Stimulated activated CD4-positive, alpha-beta T cell treated with anti-CD3 and anti-CD28 coated beads, Interleukin-12 subunit alpha, Interleukin-12 subunit beta, amount 100 ng/mL, for 24 hours (primary cell): ENCODE measurements at regions not wholly inside any gene's neighbourhood (a gene's known extent, or its start where the extent isn't known, plus 50 kb on each side); places are given as distances from the start of the nearest gene placed in this dataset.

ENCODE experiments used
- DNase-seq, 2 experiments: peaks; one replicate each; pipeline ENCODE4 v3.0.0-alpha.2; 2020; ENCODE audit warnings: low read depth in 2 of 2

DNA sequence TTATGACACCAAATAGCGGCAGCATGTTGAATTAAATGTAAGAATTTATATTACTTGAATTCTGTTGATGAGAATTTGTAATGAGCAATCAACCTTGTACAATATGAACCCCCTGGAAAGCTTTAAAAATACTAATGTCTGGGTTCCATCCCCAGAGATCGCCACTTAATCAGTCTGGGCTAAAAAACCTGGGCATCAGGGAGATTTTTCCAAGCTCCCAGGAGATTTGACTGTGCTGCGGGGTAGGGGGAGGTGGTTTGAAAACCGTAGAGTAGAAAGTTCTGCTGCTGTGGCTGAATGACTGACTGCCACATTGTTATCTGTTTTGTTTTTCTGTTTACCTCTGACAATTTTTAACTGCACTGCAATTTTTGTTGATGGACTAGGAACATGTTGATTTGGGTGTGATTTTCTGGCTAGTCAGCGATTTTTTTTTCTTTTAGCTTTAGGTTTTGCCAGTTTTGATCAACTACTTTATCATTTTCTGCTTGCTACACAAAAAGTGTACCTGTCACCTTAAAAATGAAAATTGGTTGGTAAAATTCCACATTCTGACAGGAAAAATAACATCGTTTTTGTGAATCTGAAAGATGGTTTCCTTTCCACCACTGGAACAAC, 79.3 kb downstream of the PCTP start:
- DNase-seq, result no peak

DNA sequence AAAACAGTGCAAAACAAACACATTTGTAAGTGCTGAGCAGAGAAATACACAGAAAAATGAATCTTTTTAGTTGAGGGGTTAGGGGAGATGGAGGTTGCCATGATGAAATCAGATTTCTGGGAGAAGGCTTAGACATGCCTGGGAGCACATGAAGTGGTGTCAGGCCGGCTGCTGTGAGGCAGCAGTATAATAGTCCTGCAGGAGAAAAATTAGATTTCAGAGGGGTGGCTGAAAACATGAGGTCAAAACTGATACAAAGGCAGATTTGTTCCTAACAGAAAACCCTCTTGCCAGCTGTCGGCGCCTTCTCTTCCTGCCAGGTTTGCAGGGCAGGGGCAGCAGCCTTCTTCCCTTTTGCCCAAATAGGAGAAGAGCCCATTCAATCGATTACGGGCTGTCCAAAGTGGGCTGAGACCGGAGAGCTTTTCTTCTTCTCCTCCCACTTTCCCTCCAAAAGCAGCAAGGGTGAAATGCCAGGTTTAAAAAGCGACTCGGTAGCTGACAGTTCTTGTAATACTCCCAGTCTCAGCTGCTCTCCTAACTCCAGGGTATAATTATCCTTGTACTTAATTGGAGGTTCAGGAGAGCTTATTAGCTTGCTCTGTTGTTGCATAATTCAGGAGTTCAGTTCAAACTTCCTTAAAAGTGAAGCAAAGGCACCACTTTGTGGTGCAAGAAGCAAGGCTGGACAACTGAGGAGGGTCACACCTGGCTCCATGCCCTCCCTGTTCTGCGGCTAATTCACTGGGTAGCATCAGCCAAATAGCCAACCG, 80.0 kb downstream of the PCTP start:
- no peak for DNase-seq

DNA sequence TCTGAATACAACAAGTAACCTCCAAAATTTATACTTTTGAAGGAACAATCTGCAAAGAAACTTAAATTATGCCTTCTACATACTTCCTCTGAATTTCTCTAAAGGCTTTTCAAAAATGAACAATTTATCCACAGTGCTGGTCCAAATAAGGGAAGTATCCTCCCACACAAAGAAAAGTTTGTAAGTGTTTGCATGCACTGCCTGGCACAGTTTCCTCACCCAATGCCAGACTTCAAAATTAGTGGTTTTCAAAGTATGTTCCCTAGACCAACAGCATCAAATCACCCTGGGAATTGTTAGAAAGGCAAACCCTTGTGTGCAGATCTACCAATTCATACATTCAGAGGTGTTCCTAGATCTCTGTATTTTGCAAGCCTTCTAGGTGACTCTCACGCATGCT, 82.5 kb downstream of the PCTP start:
- DNase-seq, result no peak

DNA sequence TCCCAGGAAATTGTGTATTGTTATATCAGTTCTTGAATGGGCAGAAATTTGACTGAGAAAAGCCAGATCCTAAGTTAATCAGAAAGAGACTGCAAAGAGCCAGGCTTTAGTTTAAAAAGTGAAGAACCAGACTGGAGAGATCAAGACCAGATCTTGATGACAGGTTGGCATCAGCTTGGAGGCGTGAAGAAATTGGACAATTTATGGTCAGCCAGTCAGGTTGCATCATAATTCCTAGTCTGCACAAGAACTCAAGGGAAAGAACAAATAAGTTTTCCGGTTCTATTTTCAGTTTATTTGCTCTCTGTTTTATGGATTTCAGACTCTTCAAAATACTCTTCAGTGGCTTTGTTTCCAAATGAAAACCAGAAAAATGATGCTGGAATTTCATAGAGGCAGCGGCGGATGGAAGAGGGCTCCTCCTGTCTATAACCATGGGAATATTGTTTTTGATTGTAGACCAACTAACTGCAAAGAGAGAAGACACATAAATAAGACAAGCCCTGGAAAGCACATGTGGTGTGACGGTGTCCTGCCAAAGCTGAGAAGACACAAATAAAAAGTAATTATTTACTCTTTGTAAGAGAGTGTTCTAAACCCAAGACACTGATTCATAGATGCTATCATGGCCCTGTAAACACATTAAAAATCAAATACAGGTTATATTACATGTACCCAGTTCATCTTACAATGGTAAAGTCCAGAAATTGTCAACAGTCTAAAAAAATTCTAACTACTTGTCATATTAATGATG, 91.7 kb downstream of the PCTP start:
- DNase-seq, result no peak

DNA sequence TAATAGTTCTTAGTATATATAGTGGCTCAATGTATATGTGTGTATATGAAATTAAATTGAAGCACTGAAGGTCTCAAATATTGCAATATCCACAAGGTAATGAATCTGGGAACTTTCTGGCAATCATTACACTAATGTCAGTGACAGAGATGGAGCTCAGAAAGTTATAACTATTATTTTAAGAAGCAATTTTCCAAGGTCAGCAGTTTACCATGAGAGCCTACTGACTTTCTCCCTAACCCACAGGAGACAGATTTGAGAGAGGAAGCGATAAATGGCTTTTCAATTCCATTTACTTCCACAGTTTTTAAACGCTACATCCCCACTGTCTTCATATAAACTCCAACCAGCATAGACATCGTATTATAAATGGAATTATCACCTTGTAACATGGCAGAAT, 92.9 kb downstream of the PCTP start:
- DNase-seq, result no peak

DNA sequence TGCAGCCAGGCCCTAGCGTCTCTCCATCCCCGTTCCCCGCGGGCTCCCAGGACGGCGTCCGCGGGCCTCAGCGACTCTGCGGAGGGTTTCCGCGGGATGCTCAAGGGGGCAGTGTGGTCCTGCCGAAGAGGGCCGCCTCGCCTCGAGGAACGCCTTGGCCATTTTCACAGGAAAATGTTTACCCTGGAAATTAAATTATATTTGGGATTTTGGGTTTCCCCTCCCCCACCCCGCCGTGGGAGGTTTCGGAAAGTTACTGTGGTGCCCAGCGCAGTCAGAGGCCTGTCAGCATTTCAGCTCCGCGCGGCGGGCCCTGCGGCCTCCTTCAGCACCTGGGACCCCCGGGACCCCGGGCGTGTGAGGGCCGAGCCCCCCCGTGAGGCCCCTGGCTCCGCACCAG, 94.5 kb downstream of the PCTP start:
- peak in 1 of 2 experiments; percentile 13 for DNase-seq

DNA sequence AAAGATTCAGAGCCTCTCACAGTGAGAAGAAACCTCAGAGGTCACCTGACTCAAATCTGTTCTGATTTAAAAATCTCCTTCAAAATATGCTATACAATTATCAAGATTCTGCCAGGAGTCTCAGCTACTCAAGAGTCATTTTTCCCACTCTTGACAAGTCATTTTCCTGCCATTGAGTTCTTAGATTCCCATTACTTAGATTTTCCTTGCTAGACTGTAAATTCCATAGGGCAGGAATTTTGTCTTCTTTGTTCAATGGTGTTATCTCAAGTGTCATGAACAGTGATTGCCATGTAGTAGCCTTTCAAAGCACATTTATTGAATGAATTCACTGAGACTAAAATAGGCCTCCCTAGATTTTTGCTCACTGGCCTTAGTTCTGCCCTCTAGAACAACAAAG, 95.9 kb downstream of the PCTP start:
- no peak for DNase-seq

DNA sequence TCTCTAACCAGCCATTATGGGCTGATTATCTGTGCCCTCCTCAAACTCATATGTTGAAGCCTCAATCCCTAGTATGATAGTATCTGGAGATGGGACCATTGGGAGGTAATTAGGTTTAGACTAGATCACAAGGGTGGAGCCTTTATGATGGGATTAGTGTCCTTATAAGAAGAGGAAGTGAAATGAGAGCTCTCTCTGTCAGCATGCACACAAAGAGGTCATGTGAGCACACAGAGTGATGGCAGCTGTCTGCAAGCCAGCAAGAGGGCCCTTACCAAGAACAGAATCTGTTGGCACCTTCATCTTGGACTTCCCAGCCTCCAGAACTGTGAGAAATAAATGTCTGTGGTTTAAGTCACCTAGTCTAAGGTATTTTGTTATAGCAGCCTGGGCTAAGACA, 101.9 kb downstream of the PCTP start:
- no peak for DNase-seq

DNA sequence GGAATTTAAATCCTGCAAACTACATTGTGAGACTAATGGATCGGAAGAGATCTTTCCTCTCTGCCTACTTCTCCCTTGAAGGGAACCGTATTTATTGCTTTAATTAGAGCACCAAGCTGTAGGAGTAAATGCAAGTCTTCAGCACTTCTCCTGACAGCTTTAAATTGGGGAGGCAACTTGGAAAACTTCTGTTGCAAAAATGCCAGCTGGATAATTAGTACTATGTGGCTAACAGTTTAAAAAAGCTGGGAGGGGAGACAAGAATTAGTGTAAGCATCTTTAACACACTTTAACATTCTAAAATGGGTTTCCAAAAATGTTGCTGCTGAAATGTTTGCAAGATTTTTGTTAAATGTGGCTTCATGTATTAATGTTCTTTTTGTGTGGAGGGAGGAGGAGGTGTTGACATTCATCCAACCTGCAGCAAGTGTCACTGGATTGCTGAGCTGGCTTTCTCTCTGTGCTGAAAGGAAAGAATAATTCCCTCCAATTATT, 108.5 kb downstream of the PCTP start:
- DNase-seq, result no peak

DNA sequence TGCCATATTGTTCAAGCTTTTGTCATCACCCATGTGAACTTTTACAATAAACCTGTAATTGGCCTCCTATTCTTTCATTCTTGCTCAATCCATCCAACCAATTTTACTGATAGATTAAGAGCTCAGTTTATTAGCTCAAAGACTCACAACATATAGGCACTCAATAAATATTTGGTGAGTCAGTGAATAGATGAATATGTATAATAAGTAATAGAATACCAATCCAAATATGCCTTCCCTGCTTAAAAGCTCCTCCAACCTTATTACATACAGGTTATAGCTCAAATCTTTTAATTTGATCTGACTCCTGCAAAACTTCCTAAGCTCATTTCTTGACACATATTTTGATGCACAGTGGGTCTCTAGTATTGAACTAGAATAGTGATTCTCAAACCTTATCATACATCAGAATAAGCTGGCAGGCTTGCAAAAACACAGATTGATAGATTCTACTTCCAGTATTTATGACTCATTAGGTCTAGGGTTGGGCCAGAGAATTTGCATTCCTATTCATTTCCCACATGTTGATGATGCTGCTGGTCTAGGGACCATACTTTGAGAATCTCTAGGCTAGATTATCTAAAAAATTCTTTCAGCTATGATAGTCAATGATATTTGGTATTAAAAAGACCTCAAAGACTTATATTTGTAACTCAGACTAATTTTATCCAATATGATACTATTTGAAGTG, 114.4 kb downstream of the PCTP start:
- no peak for DNase-seq

DNA sequence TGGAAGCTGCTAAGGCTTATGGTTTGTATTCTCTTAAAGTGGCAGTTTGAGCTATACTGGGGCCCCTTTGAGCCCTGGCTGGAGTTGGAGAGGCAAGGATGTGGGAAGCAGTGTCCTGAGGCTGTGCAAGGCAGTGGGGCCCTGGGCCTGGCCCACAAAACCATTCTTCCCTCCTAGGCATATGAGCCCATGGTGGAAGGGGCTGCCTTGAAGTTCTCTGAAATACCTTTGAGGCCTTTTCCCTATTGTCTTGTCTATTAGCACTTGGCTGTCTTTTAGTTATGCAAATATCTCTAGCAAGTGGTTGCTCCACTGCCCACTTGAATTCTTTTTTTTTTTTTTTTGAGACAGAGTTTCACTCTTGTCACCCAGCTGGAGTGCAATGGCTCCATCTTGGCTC, 119.2 kb downstream of the PCTP start:
- no peak for DNase-seq

DNA sequence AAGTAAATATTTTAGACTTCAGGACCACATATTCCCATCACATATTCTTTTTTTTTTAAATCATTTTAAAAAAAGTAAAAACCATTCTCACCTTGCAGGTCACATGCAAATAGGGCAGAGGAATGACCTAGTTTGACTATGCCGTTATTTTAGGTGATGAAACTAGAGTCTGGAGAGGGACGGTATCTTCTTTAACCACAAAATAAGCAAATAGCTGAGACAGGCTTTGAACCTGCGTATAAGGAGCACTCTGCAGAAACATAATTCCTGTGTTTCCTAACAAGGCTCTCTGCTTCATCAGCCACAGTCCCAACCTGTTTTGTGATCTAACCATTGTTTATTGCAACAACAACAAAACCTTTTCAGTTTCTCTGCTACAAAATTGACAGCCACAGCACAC, 121.5 kb downstream of the PCTP start:
- no peak for DNase-seq

DNA sequence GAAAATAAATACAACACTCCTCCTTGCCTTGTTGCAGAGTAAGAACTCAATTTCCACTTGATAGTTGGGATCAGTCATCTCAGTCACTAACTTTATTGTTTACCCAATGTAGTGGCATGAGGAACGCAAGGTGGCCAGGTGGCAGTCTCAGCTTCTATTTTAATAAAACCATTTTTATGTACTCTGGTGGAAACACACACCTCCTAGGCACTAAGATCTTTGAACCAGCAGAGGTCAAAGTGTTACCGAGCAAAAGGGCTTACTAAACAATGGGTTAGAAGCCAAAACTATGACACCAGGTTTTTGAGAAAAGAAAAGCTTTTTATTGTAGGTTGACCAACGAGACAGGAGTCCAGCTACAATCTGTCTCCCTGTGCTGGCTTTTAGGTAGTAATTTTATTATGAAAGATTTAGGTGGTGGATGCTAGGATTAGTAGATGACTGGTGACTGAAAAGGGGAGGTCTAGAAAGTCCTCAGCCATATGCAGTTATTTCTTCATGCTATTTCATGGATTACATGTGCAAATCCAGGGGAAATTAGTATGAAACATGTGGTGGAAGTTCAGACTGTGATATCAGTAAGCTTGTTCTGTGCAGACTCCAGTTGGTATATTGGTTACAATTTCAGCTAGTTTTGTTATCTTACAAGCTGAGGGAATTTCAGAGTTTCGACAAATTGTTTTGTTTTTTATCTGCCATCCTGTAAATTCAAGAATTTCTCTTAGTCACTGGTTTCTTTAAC, 122.3 kb downstream of the PCTP start:
- no peak for DNase-seq

DNA sequence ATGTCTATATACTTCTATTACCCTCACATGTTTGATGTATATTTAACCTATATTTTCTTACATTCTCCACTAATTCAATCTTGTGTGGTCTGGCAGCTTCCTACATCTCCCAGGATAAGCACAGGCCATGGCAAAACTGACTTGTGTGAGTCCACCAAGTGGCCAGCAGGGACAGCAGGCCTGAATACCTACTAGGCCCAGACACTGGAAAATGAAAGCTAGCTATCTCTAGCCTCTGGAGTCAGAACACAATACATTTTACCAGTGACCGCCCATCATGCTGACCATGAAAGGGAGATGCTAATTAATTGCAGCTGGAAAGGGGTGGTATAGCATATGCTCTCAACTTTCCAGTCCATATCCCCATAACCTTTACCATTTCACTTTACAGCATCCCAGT, 132.3 kb downstream of the PCTP start:
- no peak for DNase-seq

DNA sequence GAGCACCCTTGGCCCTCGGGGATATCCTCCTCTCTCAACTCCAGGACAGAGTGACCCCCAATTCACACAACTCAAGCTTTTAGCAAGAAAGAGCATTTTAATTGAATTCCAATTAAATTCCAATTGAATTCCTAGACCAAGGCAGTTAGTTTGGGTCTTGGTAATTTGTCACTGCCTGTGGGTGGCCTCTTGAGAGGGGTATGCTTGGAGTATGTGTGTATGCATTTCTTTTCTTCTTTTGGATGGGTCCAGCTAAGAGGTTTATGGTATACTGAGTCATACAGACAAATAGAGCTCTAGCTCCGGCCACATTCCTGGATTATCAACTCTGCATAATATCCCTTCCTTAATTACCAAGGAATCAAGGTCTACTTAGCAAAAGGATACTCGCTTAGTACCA, 136.7 kb downstream of the PCTP start:
- DNase-seq, result no peak

DNA sequence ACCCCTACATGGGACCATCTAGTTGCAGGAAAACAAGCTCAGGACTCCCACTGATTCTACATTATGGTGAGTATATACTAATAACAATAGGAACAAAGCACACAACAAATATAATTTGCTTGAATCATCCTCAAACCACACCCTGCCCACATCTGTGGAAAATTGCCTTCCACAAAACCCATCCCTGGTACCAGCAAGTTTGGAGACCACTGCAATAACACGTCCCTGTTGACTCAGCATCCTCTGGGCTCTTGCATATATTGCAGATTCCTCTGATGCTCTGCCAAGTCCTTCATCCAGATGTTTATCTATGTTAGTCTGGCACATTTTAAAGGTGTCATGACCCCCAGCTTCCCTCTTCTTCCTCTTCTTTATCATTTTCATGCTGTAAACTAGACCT, 138.4 kb downstream of the PCTP start:
- no peak for DNase-seq

DNA sequence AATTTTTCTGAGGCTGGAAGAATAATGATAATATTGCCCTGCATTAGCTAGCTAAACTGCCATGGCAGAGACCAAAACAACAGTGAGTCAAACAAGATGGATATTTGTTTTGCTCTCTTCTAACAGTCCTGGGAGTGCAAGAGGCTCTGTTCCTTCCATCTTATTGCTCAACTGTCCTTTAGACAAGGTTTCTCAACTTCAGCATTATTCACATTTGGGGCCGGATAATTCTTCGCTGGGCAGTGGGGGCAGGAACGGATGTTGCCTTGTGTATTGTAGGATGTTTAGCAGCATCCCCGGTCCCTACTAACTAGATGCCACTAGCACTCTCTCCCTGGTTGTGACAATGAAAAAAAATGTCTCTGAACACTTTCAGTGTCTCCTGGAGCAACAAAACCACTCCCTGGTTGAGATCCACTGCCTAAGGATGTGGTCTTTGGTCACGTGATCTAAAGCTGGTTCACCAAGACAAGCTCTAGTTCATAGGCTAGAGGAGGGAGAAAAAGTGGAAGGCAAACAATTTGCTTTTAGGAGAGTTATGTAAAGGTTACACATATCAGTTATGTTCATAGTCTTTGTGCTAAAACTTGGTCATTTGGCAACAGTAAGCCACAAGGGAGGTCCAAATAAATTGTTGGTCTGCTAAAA, 144.4 kb downstream of the PCTP start:
- no peak for DNase-seq

DNA sequence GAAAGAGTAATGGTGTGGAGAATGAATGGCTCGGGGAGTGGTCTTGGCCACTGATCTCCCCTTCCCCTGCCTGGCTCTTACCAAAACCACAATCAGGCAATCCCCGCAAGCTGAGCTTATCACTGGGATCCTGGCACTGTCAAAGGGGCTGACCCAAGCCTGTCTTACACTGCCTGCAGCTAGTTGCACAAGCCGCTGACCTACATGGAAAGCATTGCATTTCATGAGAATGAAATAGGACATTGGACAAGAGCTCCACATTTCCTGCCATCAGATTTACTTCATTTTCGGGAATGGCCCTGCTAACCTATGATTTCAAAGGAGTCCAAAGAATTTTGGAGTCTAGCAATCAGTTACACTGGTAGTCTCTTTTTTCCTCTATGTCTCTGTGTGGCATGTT, 146.4 kb downstream of the PCTP start:
- no peak for DNase-seq

DNA sequence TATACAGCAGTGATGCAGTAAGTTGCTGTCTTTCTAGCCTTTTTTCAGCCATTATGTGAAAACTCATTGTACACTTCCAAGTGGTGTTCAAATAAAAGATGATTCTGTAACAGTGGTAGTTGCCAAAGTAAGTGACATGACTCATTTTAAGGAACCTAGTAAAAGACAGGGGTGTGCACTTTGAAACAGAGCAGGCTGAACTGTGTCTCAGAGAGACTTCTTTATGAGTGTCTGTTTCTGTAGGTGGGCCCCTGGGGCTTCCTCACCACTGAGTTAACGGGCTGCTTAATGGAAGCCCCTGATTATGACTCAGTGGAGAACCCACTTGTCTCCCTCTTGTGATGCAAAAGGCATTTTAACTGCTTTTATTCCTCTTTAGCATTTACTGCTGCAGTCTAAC, 147.3 kb downstream of the PCTP start:
- DNase-seq, result no peak

DNA sequence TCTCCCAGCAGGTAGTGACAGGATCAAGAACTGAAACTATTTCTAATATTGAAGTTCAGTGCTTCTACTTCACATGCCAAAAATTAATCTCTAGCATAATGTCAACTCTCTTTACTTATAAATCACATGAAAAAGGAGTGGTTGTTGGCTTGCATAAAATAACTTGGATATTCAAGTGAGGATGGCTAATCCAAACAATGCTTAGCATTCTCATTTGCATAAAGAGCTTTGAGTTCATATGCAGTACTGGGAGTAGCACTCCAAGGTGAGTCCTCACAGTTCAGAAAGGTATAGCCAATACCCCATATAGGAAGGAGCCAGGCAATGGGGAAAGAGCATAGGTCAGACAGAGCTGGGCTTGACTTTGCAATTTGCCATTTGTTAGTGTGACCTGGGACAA, 149.3 kb downstream of the PCTP start:
- DNase-seq, result no peak
